ENCODE measurements at regions not wholly inside any gene's neighbourhood (a gene's known extent, or its start where the extent isn't known, plus 50 kb on each side); places are given as distances from the start of the nearest gene placed in this dataset.

GRCh38 chr9:97747201-97747965 lies 50.2 kb upstream of the XPA start:
- no peak for DNase-seq

GRCh38 chr9:97748525-97748924 lies 51.4 kb upstream of the XPA start:
- DNase-seq = no peak

- DNase-seq = no peak
These were observed 52.8 kb upstream of the XPA start for GRCh38 chr9:97749928-97750327.

- no peak for DNase-seq
These were observed 54.4 kb upstream of the XPA start for GRCh38 chr9:97751531-97751930.

- no peak for DNase-seq
These were observed 55.1 kb upstream of the XPA start for GRCh38 chr9:97752274-97752673.

- DNase-seq = no peak
These were observed 56.2 kb upstream of the XPA start for GRCh38 chr9:97753364-97753763.

GRCh38 chr9:97753975-97754374 lies 56.8 kb upstream of the XPA start:
- no peak for DNase-seq

- DNase-seq = no peak
These were observed 58.6 kb upstream of the XPA start for GRCh38 chr9:97755618-97756267.

GRCh38 chr9:97756991-97757390 lies 59.9 kb upstream of the XPA start:
- DNase-seq = no peak

- no peak for DNase-seq
These were observed 61.3 kb upstream of the XPA start for GRCh38 chr9:97758334-97758916.

- no peak for DNase-seq
These were observed 62.6 kb upstream of the XPA start for GRCh38 chr9:97759581-97760288.

- DNase-seq = no peak
These were observed 64.0 kb upstream of the XPA start for GRCh38 chr9:97761056-97761598.

- DNase-seq = no peak
These were observed 64.7 kb upstream of the XPA start for GRCh38 chr9:97761879-97762278.

GRCh38 chr9:97763874-97764273 lies 66.7 kb upstream of the XPA start:
- no peak for DNase-seq

- no peak for DNase-seq
These were observed 69.0 kb upstream of the XPA start for GRCh38 chr9:97766092-97766491.

GRCh38 chr9:97766610-97767009 lies 69.5 kb upstream of the XPA start:
- no peak for DNase-seq

GRCh38 chr9:97767891-97768290 lies 70.8 kb upstream of the XPA start:
- DNase-seq = no peak

- no peak for DNase-seq
These were observed 71.6 kb upstream of the XPA start for GRCh38 chr9:97768746-97769145.

GRCh38 chr9:97769208-97769607 lies 72.1 kb upstream of the XPA start:
- DNase-seq = no peak

- DNase-seq = no peak
These were observed 73.8 kb upstream of the XPA start for GRCh38 chr9:97770808-97771372.

GRCh38 chr9:97771641-97772040 lies 74.5 kb upstream of the XPA start:
- DNase-seq = no peak

GRCh38 chr9:97772145-97772544 lies 75.0 kb upstream of the XPA start:
- no peak for DNase-seq

GRCh38 chr9:97773091-97773490 lies 76.0 kb upstream of the XPA start:
- no peak for DNase-seq

Data from CD4-positive, alpha-beta T cell treated with Interleukin-4 for 4 hours (primary cell).